HEK293T (cell line): ENCODE measurements at regions not wholly inside any gene's neighbourhood (a gene's known extent, or its start where the extent isn't known, plus 50 kb on each side); places are given as distances from the start of the nearest gene placed in this dataset.

Source experiments
- ARNT ChIP-seq: fragments of 450-650 bp; IDR thresholded peaks from 2 replicates; pipeline ENCODE4 v1.6.1; 2017; ENCODE audit warnings: mild to moderate bottlenecking
- BHLHE40 ChIP-seq: fragments of 450-650 bp; IDR thresholded peaks from 2 replicates; pipeline ENCODE4 v1.6.1; 2016; ENCODE audit warnings: mild to moderate bottlenecking, moderate library complexity, borderline replicate concordance
- CTBP1 ChIP-seq: fragments of 450-650 bp; IDR thresholded peaks from 2 replicates; pipeline ENCODE4 v1.6.1; 2016; ENCODE audit warnings: borderline replicate concordance
- FOXA1 ChIP-seq: fragments of 450-650 bp; IDR thresholded peaks from 2 replicates; pipeline ENCODE4 v1.6.1; 2016; ENCODE audit warnings: mild to moderate bottlenecking
- FOXK2 ChIP-seq: fragments of 450-650 bp; IDR thresholded peaks from 2 replicates; pipeline ENCODE4 v1.6.1; 2016; ENCODE audit warnings: mild to moderate bottlenecking
- FOXM1 ChIP-seq: fragments of 450-650 bp; IDR thresholded peaks from 2 replicates; pipeline ENCODE4 v1.6.1; 2017; ENCODE audit warnings: mild to moderate bottlenecking, borderline replicate concordance
- L3MBTL2 ChIP-seq: fragments of 450-650 bp; conservative IDR thresholded peaks from 2 replicates; pipeline ENCODE4 v1.6.1; 2016; ENCODE audit warnings: mild to moderate bottlenecking
- NFRKB ChIP-seq: fragments of 450-650 bp; IDR thresholded peaks from 2 replicates; pipeline ENCODE4 v1.6.1; 2016; ENCODE audit warnings: mild to moderate bottlenecking, moderate library complexity
- PKNOX1 ChIP-seq: fragments of 450-650 bp; IDR thresholded peaks from 2 replicates; pipeline ENCODE4 v1.6.1; 2016
- SP1 ChIP-seq: fragments of 450-650 bp; IDR thresholded peaks from 2 replicates; pipeline ENCODE4 v1.6.1; 2017
- SUZ12 ChIP-seq: fragments of 450-650 bp; IDR thresholded peaks from 2 replicates; pipeline ENCODE4 v1.6.1; 2016; ENCODE audit warnings: mild to moderate bottlenecking

GRCh38 chr6:142014515-142014914, 118.2 kb upstream of the GJE1 start:
- TF ChIP-seq ARNT (no peak), FOXA1 (no peak), NFRKB (no peak), CTBP1 (no peak), SUZ12 (no peak), L3MBTL2 (no peak), BHLHE40 (no peak), SP1 (no peak), FOXK2 (no peak), PKNOX1 (no peak), FOXM1 (no peak)
